Colonic mucosa (tissue), 4 donors: ENCODE measurements at regions not wholly inside any gene's neighbourhood (a gene's known extent, or its start where the extent isn't known, plus 50 kb on each side); places are given as distances from the start of the nearest gene placed in this dataset.

Experiments
- DNase-seq: peaks from one replicate; pipeline ENCODE4 v3.0.0-alpha.2; 2020
- H3K27ac ChIP-seq: fragments of 200-600 bp; one replicate; pipeline ENCODE4 v1.8.0; 2021
- H3K27me3 ChIP-seq: fragments of 200-600 bp; one replicate; pipeline ENCODE4 v1.8.0; 2021
- H3K36me3 ChIP-seq: fragments of 200-600 bp; one replicate; pipeline ENCODE4 v1.8.0; 2021
- H3K4me1 ChIP-seq: fragments of 200-600 bp; one replicate; pipeline ENCODE4 v1.8.0; 2021; ENCODE audit warnings: mild to moderate bottlenecking
- H3K4me3 ChIP-seq: fragments of 200-600 bp; one replicate; pipeline ENCODE4 v1.8.0; 2021
- H3K9ac ChIP-seq, 2 donors: one replicate each; pipeline ENCODE4 v1.7.0; 2013; ENCODE audit warnings: control low read depth in 2 of 2, low read depth in 2 of 2, low read length in 2 of 2
- H3K9me3 ChIP-seq: fragments of 200-600 bp; one replicate; pipeline ENCODE4 v1.8.0; 2021
- CTCF ChIP-seq: fragments of 200-600 bp; IDR thresholded peaks from one replicate; pipeline ENCODE4 v1.8.0; 2022; ENCODE audit warnings: antibody characterized with exemption, mild to moderate bottlenecking
- intact Hi-C: fragments of 100-400 bp; cut with DNase I; formaldehyde crosslinking; loops from one replicate; pipeline ENCODE4 v1.14.1; 2022
- donor health status: healthy.
- donor health status: DM: no; HTN: no; CAD: no.
- donor health status: DM: no; HTN: no; CAD: no.

GRCh38 chr18:73264562-73264921, 396.8 kb upstream of the NETO1 start:
- no peaks in the 10 kb centered on the region for H3K9me3 ChIP-seq
- H3K27me3 ChIP-seq: no peaks in the 10 kb centered on the region
- H3K9ac ChIP-seq: no peak overlapping the region
- H3K36me3 ChIP-seq: no peaks in the 10 kb centered on the region
- H3K4me1 ChIP-seq: no peaks in the 10 kb centered on the region
- H3K27ac ChIP-seq: no peak overlapping the region
- no peak for DNase-seq
- H3K4me3 ChIP-seq: no peak overlapping the region
- no peak for TF ChIP-seq CTCF
- intact Hi-C loops: no loop called here

GRCh38 chr18:73261923-73262322, 394.1 kb upstream of the NETO1 start:
- Histone ChIP-seq H3K9ac (no peak overlapping the region), H3K4me3 (no peak overlapping the region), H3K27ac (no peak overlapping the region), H3K4me1 (no peaks in the 10 kb centered on the region), H3K27me3 (no peaks in the 10 kb centered on the region), H3K9me3 (no peaks in the 10 kb centered on the region), H3K36me3 (no peaks in the 10 kb centered on the region)
- no peak for DNase-seq
- no peak for TF ChIP-seq CTCF
- intact Hi-C loops: no loop called here

- Histone ChIP-seq H3K27me3 (no peaks in the 10 kb centered on the region), H3K36me3 (no peaks in the 10 kb centered on the region), H3K4me1 (no peaks in the 10 kb centered on the region), H3K9me3 (no peaks in the 10 kb centered on the region), H3K27ac (no peak overlapping the region), H3K4me3 (no peak overlapping the region), H3K9ac (no peak overlapping the region)
- intact Hi-C loops: no loop called here
- no peak for DNase-seq
- TF ChIP-seq CTCF: no peak
These were observed 393.5 kb upstream of the NETO1 start for GRCh38 chr18:73261243-73261642.

GRCh38 chr18:73258375-73259087, 390.7 kb upstream of the NETO1 start:
- no peak for TF ChIP-seq CTCF
- intact Hi-C loops: no loop called here
- no peaks in the 10 kb centered on the region for H3K36me3 ChIP-seq
- no peaks in the 10 kb centered on the region for H3K9me3 ChIP-seq
- no peak overlapping the region for H3K27ac ChIP-seq
- H3K27me3 ChIP-seq: no peaks in the 10 kb centered on the region
- H3K4me3 ChIP-seq: no peak overlapping the region
- DNase-seq: no peak
- no peak overlapping the region for H3K9ac ChIP-seq
- no peaks in the 10 kb centered on the region for H3K4me1 ChIP-seq

- H3K4me3 ChIP-seq: no peak overlapping the region
- intact Hi-C loops: no loop called here
These were observed 386.8 kb upstream of the NETO1 start for GRCh38 chr18:73254564-73254963.

More at GRCh38 chr18:73254564-73254963, 386.8 kb upstream of the NETO1 start:
- H3K27me3 ChIP-seq: no peaks in the 10 kb centered on the region
- H3K27ac ChIP-seq: no peak overlapping the region
- no peaks in the 10 kb centered on the region for H3K36me3 ChIP-seq
- H3K4me1 ChIP-seq: no peaks in the 10 kb centered on the region
- no peak for DNase-seq
- H3K9me3 ChIP-seq: no peaks in the 10 kb centered on the region
- no peak overlapping the region for H3K9ac ChIP-seq
- TF ChIP-seq CTCF: no peak
